ENCODE measurements at regions not wholly inside any gene's neighbourhood (a gene's known extent, or its start where the extent isn't known, plus 50 kb on each side); places are given as distances from the start of the nearest gene placed in this dataset.

DNA sequence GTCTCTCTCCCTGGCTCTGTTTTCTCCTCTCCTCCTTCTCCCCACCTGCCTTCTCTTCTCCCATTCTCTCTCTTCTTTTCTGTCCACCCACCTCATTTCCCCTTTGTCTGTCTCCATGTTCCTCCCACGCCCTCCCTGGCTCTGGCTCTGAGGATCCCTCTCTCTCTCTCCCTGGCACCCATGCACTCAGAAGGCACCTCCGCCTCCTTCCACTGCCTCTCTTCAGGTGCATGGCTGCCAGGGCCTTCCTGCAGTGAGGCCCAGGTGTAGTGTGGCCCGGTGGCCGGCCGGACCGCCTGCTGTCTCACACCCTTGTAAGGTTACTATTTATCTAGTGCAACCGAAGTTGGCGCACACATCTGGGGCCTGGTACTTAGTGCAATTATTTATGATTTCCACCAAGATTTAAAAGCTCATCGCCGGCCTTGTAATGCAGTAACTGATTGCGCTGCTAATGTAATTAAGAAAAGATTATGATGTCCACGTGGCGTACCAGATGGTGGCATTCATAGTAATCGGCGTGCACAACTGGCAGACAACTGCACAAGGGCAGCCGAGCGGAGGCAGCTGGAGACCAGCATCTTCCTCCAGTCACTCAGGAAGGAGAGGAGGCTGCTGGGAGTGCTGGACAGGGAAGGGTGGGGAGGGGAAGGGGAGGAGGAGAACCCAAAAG lies 50.4 kb upstream of the MVB12B start:
- TF ChIP-seq, protein P1, sequence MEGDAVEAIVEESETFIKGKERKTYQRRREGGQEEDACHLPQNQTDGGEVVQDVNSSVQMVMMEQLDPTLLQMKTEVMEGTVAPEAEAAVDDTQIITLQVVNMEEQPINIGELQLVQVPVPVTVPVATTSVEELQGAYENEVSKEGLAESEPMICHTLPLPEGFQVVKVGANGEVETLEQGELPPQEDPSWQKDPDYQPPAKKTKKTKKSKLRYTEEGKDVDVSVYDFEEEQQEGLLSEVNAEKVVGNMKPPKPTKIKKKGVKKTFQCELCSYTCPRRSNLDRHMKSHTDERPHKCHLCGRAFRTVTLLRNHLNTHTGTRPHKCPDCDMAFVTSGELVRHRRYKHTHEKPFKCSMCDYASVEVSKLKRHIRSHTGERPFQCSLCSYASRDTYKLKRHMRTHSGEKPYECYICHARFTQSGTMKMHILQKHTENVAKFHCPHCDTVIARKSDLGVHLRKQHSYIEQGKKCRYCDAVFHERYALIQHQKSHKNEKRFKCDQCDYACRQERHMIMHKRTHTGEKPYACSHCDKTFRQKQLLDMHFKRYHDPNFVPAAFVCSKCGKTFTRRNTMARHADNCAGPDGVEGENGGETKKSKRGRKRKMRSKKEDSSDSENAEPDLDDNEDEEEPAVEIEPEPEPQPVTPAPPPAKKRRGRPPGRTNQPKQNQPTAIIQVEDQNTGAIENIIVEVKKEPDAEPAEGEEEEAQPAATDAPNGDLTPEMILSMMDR (conservative IDR thresholded peaks at IDR 0.05; ENCODE audit: low read depth): no peak
- CTCF ChIA-PET: interaction anchor here (0.6 kb wide), 1 partner anchor 215 kb away, joined by 3 read pairs; no protein-coding TSS in a partner anchor
- no peak overlapping the region for H3K27ac ChIP-seq
- POLR2A ChIA-PET (ENCODE audit: low non-redundant PET): no interaction called here
- DNase-seq (ENCODE audit: low spot score): no peak

Measured in RWPE1 (cell line).